ENCODE measurements at regions not wholly inside any gene's neighbourhood (a gene's known extent, or its start where the extent isn't known, plus 50 kb on each side); places are given as distances from the start of the nearest gene placed in this dataset.

DNA sequence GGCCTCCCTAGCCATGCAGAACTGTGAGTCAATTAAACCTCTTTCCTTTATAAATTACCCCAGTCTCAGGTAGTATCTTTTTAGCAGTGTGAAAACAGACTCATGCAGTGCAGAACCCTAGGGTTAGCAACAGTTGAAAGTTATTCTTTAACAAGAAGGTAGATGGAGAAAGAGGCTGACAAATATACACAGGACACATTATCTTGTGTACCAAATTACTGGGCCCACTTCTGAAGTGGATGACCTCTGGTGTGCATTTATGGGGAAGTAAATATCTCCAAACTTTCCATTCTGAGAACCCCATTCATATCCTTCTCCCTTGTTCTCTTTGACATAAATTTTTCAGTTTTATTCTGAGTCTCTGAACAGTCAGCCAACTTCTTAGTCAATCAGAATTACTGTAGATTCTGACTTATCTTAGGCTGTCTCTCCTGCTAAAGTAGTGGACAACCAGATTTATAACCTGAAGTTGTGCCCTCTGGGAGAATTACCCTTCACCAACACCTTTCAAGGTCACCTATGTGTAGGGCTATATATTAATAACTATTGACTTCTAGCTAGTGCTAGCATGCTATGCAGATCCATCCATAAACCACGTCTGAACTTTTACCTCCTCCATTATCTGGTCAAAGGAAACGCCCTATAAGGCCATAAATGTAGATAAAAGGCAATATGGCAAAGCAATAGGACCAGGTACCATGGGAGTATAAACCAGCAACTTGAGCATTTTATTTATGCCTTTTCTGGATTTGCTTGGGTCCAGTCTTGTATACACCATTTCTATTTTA, 72.5 kb upstream of the TAB3 start:
- no peak overlapping the region for H3K4me2 ChIP-seq (ENCODE audit: insufficient read depth, low read length)
- H3K9ac ChIP-seq (ENCODE audit: low read depth, low read length): no peak overlapping the region
- TF ChIP-seq EZH2 (IDR thresholded peaks at IDR 0.05; ENCODE audit: borderline replicate concordance, low read depth, low read length, severe bottlenecking): no peak
- TF ChIP-seq, protein P1, sequence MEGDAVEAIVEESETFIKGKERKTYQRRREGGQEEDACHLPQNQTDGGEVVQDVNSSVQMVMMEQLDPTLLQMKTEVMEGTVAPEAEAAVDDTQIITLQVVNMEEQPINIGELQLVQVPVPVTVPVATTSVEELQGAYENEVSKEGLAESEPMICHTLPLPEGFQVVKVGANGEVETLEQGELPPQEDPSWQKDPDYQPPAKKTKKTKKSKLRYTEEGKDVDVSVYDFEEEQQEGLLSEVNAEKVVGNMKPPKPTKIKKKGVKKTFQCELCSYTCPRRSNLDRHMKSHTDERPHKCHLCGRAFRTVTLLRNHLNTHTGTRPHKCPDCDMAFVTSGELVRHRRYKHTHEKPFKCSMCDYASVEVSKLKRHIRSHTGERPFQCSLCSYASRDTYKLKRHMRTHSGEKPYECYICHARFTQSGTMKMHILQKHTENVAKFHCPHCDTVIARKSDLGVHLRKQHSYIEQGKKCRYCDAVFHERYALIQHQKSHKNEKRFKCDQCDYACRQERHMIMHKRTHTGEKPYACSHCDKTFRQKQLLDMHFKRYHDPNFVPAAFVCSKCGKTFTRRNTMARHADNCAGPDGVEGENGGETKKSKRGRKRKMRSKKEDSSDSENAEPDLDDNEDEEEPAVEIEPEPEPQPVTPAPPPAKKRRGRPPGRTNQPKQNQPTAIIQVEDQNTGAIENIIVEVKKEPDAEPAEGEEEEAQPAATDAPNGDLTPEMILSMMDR (IDR thresholded peaks at IDR 0.05; ENCODE audit: borderline replicate concordance, extremely low read depth, low read length, poor library complexity, severe bottlenecking): no peak
- no peaks in the 10 kb centered on the region for H3K36me3 ChIP-seq (ENCODE audit: insufficient read depth, low read length)
- no peak overlapping the region for H3K4me3 ChIP-seq (ENCODE audit: low read depth in 1 of 2, low read length in 2 of 2)
- ATAC-seq (ENCODE audit: insufficient read depth, low read depth): no peak
- H3K79me2 ChIP-seq (ENCODE audit: insufficient read depth, low read length): no peaks in the 10 kb centered on the region
- no peaks in the 10 kb centered on the region for H3K4me1 ChIP-seq (ENCODE audit: insufficient read depth, low read length)
- no peaks in the 10 kb centered on the region for H4K20me1 ChIP-seq (ENCODE audit: insufficient read depth, low read length)
- H2AFZ ChIP-seq (ENCODE audit: low read depth, low read length): no peak overlapping the region
- H3K27ac ChIP-seq (ENCODE audit: low read length): no peak overlapping the region
- H3K27me3 ChIP-seq (ENCODE audit: insufficient read depth, low read length, poor library complexity): no peaks in the 10 kb centered on the region
- H3K9me3 ChIP-seq (ENCODE audit: insufficient read depth, low read length, severe bottlenecking): no peaks in the 10 kb centered on the region
- DNase-seq: no peak

DNA sequence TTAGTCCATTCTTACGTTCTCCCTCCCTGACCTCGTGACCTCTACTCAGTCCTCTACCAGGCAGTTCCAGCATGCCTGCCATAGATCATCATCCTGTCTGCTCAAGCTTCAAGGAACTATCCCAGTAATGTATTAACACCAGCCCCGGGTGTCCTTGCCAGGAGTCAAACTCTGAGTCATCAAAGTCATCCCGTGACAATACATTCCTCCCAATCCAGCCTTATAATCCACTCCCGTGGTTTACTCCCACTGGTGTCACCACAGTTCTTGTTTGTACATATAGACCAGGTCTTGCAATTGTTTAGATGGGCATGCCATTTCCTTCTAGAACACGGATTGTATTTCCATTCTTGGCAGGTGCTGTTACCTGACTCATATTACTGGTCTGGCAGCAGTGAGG, 68.7 kb upstream of the TAB3 start:
- Histone ChIP-seq H2AFZ (ENCODE audit: low read depth, low read length) (no peak overlapping the region), H3K4me1 (ENCODE audit: insufficient read depth, low read length) (no peaks in the 10 kb centered on the region), H3K4me2 (ENCODE audit: insufficient read depth, low read length) (no peak overlapping the region), H3K27ac (ENCODE audit: low read length) (no peak overlapping the region), H3K27me3 (ENCODE audit: insufficient read depth, low read length, poor library complexity) (no peaks in the 10 kb centered on the region), H3K9me3 (ENCODE audit: insufficient read depth, low read length, severe bottlenecking) (no peaks in the 10 kb centered on the region), H3K9ac (ENCODE audit: low read depth, low read length) (no peak overlapping the region), H4K20me1 (ENCODE audit: insufficient read depth, low read length) (no peaks in the 10 kb centered on the region), H3K79me2 (ENCODE audit: insufficient read depth, low read length) (no peaks in the 10 kb centered on the region), H3K36me3 (ENCODE audit: insufficient read depth, low read length) (no peaks in the 10 kb centered on the region), H3K4me3 (ENCODE audit: low read depth in 1 of 2, low read length in 2 of 2) (no peak overlapping the region)
- ATAC-seq (ENCODE audit: insufficient read depth, low read depth): no peak
- TF ChIP-seq, protein P1 (IDR thresholded peaks at IDR 0.05; ENCODE audit: borderline replicate concordance, extremely low read depth, low read length, poor library complexity, severe bottlenecking): no peak
- TF ChIP-seq EZH2 (IDR thresholded peaks at IDR 0.05; ENCODE audit: borderline replicate concordance, low read depth, low read length, severe bottlenecking): no peak
- DNase-seq: no peak

DNA sequence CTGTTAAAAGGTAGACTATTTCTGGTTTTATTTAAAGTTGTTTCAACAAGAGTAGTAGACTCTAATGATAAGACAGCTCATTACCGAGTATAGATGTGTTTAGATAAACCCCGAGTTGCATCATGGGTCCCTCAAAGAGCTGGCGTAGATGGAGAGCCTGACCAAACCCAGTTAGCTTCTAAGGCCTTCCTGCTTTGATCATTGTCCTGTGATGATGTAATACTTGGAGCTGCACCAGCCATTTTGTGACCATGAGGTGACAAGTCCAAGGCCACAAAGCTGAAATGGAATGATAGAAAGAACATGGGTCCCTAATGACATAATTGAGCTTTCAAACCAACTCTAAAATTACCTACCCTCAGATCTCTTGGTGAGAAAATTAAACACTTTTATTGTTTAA, 66.6 kb upstream of the TAB3 start:
- Histone ChIP-seq H4K20me1 (ENCODE audit: insufficient read depth, low read length) (no peaks in the 10 kb centered on the region), H3K9me3 (ENCODE audit: insufficient read depth, low read length, severe bottlenecking) (no peaks in the 10 kb centered on the region), H3K9ac (ENCODE audit: low read depth, low read length) (no peak overlapping the region), H3K36me3 (ENCODE audit: insufficient read depth, low read length) (no peaks in the 10 kb centered on the region), H3K4me1 (ENCODE audit: insufficient read depth, low read length) (no peaks in the 10 kb centered on the region), H3K4me2 (ENCODE audit: insufficient read depth, low read length) (no peak overlapping the region), H3K79me2 (ENCODE audit: insufficient read depth, low read length) (no peaks in the 10 kb centered on the region), H3K27ac (ENCODE audit: low read length) (no peak overlapping the region), H3K27me3 (ENCODE audit: insufficient read depth, low read length, poor library complexity) (no peaks in the 10 kb centered on the region), H2AFZ (ENCODE audit: low read depth, low read length) (no peak overlapping the region), H3K4me3 (ENCODE audit: low read depth in 1 of 2, low read length in 2 of 2) (no peak overlapping the region)
- ATAC-seq (ENCODE audit: insufficient read depth, low read depth): no peak
- no peak for DNase-seq
- TF ChIP-seq, protein P1 (IDR thresholded peaks at IDR 0.05; ENCODE audit: borderline replicate concordance, extremely low read depth, low read length, poor library complexity, severe bottlenecking): no peak
- no peak for TF ChIP-seq EZH2 (IDR thresholded peaks at IDR 0.05; ENCODE audit: borderline replicate concordance, low read depth, low read length, severe bottlenecking)

Data from DND-41 (cell line).